Kidney (tissue), 13 donors: ENCODE measurements at regions not wholly inside any gene's neighbourhood (a gene's known extent, or its start where the extent isn't known, plus 50 kb on each side); places are given as distances from the start of the nearest gene placed in this dataset.
A peak's percentile ranks its signal among the peaks of the same experiment; 100 is the strongest.

Source experiments
- DNase-seq, 5 donors: peaks; one replicate each; pipeline ENCODE4 v3.0.0-alpha.2; 2013 to 2020
- FAIRE-seq: peaks from 2 replicates; lab custom pipeline; 2012; peaks lifted over from hg19 to GRCh38; lab: Jason Lieb, UNC
- H3K27ac ChIP-seq, 2 donors: one replicate each; pipeline ENCODE4 v1.7.0; 2013; ENCODE audit warnings: low read depth in 2 of 2, low read length in 2 of 2, inconsistent platforms in 1 of 2
- H3K27me3 ChIP-seq: one replicate; pipeline ENCODE4 v1.7.1; 2013; ENCODE audit warnings: low read length, inconsistent platforms; ENCODE audit not compliant: control insufficient read depth, insufficient read depth
- H3K36me3 ChIP-seq, 3 donors: one replicate each; pipeline versions ENCODE4 v1.7.0 to v1.7.1; 2013; ENCODE audit warnings: low read length in 3 of 3, control low read depth in 1 of 3, inconsistent platforms in 1 of 3; ENCODE audit not compliant: insufficient read depth in 3 of 3, control insufficient read depth in 2 of 3
- H3K4me1 ChIP-seq, 3 donors: one replicate each; pipeline versions ENCODE4 v1.7.0 to v1.7.1; 2013; ENCODE audit warnings: low read length in 3 of 3, inconsistent platforms in 1 of 3, low read depth in 1 of 3; ENCODE audit not compliant: control insufficient read depth in 2 of 3, insufficient read depth in 2 of 3
- H3K4me3 ChIP-seq, 3 donors: one replicate each; pipeline versions ENCODE4 v1.7.0 to v1.8.1; 2013; ENCODE audit warnings: low read length in 3 of 3, control low read depth in 1 of 3, inconsistent platforms in 1 of 3
- H3K9ac ChIP-seq, 3 donors: one replicate each; pipeline versions ENCODE4 v1.7.0 to v1.7.1; 2013; ENCODE audit warnings: low read length in 3 of 3, control low read depth in 1 of 3, inconsistent platforms in 1 of 3
- H3K9me3 ChIP-seq, 3 donors: one replicate each; pipeline versions ENCODE4 v1.7.0 to v1.7.1; 2013; ENCODE audit warnings: low read length in 3 of 3, control low read depth in 1 of 3, inconsistent platforms in 1 of 3; ENCODE audit not compliant: control insufficient read depth in 2 of 3, insufficient read depth in 1 of 3
- intact Hi-C: fragments of 100-400 bp; cut with DNase I; formaldehyde crosslinking; loops from one replicate; pipeline ENCODE4 v1.11.1; 2022
- TF ChIP-seq, protein P1 (sequence below): IDR thresholded peaks from 3 replicates; pipeline ENCODE4 v1.5.1; 2012; ENCODE audit warnings: mild to moderate bottlenecking, moderate library complexity, borderline replicate concordance; ENCODE audit not compliant: insufficient read depth; ENCODE audit errors: extremely low read depth
- donor health status: control.
- donor health status: control.
- donor health status: control.
- donor health status: control.
- donor health status: control.
- donor health status: DM: yes; HTN: yes; CAD: no.
- donor health status: Normal renal cell carcinoma (clear cell type).

DNA sequence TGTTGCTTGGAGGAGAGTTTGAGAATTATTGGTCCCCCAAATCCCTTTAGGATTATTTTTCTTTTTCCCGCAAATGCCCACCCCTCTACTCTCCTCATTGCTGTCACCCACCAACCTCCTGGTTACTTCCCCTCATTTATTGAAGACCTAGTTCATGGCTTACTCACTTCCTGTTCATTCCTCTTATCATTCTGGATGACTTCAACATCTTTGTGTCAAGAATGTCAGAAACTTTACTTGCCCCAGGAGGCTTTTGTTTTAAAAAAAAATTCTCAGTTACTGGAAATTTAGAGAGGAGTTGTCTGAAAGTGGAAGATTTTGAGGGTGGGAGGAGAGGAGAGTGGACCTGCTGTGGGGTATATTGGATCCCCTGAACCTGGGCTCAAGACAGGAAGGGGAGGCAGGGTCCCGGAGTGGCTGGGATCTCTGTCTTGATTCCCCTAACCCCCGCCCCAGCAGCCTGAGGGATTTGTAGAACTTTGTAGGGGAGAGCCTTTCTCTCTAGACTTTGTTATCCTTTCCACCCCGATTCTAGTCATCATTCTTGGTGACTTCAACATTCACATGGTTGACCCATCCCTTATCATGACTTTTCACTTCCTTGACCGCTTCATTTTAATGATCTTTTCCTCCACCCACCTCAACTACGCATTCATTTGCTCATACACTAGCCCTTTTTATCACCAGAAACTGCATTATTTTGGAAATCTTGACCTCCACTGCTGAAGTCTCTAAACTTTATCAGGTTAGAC is 69.9 kb upstream of the ESX1 start:
- intact Hi-C loops = no loop called here
- Histone ChIP-seq H3K9ac (no peak overlapping the region), H3K27ac (no peak overlapping the region), H3K27me3 (no peaks in the 10 kb centered on the region), H3K4me3 (no peak overlapping the region), H3K4me1 (no peaks in the 10 kb centered on the region), H3K36me3 (no peaks in the 10 kb centered on the region), H3K9me3 (no peaks in the 10 kb centered on the region)
- no peak for DNase-seq
- FAIRE-seq = no peak
- TF ChIP-seq, protein P1, sequence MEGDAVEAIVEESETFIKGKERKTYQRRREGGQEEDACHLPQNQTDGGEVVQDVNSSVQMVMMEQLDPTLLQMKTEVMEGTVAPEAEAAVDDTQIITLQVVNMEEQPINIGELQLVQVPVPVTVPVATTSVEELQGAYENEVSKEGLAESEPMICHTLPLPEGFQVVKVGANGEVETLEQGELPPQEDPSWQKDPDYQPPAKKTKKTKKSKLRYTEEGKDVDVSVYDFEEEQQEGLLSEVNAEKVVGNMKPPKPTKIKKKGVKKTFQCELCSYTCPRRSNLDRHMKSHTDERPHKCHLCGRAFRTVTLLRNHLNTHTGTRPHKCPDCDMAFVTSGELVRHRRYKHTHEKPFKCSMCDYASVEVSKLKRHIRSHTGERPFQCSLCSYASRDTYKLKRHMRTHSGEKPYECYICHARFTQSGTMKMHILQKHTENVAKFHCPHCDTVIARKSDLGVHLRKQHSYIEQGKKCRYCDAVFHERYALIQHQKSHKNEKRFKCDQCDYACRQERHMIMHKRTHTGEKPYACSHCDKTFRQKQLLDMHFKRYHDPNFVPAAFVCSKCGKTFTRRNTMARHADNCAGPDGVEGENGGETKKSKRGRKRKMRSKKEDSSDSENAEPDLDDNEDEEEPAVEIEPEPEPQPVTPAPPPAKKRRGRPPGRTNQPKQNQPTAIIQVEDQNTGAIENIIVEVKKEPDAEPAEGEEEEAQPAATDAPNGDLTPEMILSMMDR = no peak

DNA sequence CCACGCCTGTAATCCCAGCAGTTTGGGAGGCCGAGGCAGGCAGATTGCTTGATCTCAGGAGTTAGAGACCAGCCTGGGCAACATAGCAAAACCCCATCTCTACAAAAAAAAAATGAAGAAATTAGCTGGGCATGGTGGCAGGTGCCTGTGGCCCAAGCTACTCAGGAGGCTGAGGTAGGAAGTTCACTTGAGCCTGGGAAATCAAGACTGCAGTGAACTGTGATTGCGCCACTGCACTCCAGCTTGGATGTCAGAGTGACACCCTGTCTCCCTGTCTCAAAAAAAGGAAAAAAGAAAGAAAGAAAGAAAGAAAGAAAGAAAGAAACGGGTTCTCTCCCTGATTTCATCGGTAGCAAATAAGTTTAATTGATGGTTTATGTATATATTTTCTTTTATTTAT is 64.6 kb upstream of the ESX1 start:
- Histone ChIP-seq H3K27ac (no peak overlapping the region), H3K9ac (no peak overlapping the region), H3K4me3 (no peak overlapping the region), H3K27me3 (no peaks in the 10 kb centered on the region), H3K9me3 (no peaks in the 10 kb centered on the region), H3K36me3 (no peaks in the 10 kb centered on the region), H3K4me1 (no peaks in the 10 kb centered on the region)
- TF ChIP-seq, protein P1 = no peak
- DNase-seq = no peak
- intact Hi-C loops = no loop called here
- FAIRE-seq = no peak

DNA sequence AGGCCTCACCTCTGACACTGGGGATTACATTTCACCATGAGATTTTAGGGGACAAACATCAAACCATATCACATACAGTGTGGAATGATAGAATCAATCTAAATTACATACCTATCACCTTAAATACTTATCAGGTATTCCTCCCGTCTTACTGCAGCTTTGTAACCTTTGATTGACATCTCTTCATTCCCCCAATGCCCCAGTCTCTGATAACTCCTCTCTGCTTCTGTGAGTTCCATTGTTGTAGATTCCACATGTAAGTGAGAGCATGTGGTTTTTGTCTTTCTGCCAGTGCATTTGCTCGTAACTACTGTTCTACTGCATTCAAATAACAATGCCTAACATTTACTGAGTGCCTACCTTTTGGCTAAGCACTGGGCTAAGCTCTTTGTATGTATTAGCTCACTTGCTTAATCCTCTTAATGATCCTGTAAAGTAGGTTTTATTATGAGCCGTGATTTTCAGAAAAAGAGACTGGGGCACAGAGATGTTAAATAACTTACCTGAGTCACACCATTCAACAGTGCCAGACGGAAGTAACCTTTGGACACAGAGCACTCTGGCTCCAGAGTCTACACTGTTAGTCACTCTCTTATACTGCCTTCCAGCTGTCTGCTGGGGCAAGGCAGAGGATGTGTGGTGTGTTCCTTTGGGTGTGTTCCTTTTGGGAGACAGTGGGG is 63.7 kb upstream of the ESX1 start:
- no peaks in the 10 kb centered on the region for H3K4me1 ChIP-seq
- DNase-seq (no peak), FAIRE-seq (no peak)
- no peaks in the 10 kb centered on the region for H3K9me3 ChIP-seq
- no peaks in the 10 kb centered on the region for H3K27me3 ChIP-seq
- TF ChIP-seq, protein P1 = no peak
- peak overlapping the region in 1 of 2 donors; percentile 7 for H3K27ac ChIP-seq
- H3K36me3 ChIP-seq = no peaks in the 10 kb centered on the region
- intact Hi-C loops = no loop called here
- H3K4me3 ChIP-seq = no peak overlapping the region
- H3K9ac ChIP-seq = no peak overlapping the region
